NCI-H446 (cell line): ENCODE measurements at regions not wholly inside any gene's neighbourhood (a gene's known extent, or its start where the extent isn't known, plus 50 kb on each side); places are given as distances from the start of the nearest gene placed in this dataset.
A peak's percentile ranks its signal among the peaks of the same experiment; 100 is the strongest.
"Not testable (repeated sequence)": the region's sequence is repeated elsewhere in the genome, so short reads cannot be mapped to it uniquely, and the experiment has no call there.

Source experiments
- DNase-seq, 2 experiments: peaks; one replicate each; lab custom pipeline; 2025; lab: John Stamatoyannopoulos, UW

- DNase-seq: no peak
Measured at GRCh38 chr5:19064094-19064493, 923.9 kb downstream of the CDH18 start.

- no peak for DNase-seq
Measured at GRCh38 chr5:19067741-19068140, 920.3 kb downstream of the CDH18 start.

- no peak for DNase-seq
Measured at GRCh38 chr5:19098434-19098833, 889.6 kb downstream of the CDH18 start.

DNA sequence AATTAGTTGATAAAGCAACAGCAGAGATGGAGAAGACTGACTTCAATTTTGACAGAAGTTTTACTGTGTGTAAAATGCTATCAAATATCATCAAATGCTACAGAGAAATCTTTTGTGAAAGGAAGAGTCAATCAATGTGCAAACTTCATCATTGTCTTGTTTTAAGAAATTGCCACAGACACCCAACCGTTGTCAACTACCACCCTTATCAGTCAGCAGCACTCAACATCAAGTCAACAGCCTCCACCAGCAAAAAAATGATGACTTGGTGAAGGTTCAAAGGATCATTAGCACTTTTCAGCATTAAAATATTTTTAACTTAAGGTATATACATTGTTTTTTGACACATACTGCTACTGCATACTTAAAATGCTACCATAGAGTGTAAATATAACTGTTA is 888.8 kb downstream of the CDH18 start:
- DNase-seq: no peak

DNA sequence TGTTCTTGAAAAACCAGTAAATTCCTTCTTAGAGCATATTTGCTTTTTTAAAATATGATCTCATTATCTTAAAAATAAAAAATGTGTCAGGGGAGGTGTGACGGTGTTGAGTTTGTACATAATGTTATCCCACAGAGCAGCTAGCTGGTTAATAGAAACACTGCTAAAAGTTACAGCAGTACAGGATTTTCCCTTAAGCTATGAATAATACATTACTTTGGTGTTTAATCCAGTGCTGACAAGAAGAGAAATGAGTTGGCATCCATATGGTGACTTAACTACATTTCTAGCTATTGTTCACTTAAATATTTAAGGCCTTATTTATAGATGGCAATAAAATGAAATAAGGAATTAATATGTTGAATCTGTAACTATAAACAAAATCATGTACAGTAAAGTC is 883.1 kb downstream of the CDH18 start:
- no peak for DNase-seq

GRCh38 chr5:19122923-19123322 is 865.1 kb downstream of the CDH18 start:
- no peak for DNase-seq

- peak in 1 of 2 experiments; percentile 34 for DNase-seq
Measured at GRCh38 chr5:19125956-19126713, 861.9 kb downstream of the CDH18 start.

DNA sequence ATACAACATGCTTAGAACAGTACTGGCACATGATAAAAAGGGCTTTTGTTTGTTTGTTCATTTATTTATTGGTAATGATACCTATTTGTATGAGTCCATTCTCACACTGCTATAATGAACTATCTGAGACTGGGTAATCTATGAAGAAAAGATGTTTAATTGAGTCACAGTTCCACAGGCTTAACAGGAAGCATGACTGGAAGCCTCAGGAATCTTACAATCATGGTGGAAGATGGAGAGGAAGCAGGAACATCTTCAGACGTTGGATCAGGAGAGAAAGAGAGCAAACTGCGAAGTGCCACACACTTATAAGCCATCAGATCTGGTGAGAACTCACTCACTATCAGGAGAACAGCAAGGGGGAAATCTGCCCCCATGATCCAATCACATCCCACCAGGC is 847.7 kb downstream of the CDH18 start:
- no peak for DNase-seq

DNA sequence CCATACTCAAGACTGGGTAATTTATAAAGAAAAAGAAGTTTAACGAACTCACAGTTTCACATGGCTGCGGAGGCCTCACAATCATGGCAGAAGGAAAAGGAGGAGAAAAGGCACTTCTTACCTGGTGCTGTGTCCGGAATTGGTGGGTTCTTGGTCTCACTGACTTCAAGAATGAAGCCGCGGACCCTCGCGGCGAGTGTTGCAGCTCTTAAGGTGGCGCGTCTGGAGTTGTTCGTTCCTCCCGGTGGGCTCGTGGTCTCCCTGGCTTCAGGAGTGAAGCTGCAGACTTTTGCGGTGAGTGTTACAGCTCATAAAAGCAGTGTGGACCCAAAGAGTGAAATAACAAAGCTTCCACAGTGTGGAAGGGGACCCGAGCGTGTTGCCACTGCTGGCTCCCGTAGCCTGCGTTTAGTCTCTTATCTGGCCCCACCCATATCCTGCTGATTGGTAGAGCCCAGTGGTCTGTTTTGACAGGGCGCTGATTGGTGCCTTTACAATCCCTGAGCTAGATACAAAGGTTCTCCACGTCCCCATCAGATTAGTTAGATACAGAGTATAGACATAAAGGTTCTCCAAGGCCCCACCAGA is 846.0 kb downstream of the CDH18 start:
- not testable (repeated sequence) for DNase-seq

- DNase-seq: not testable (repeated sequence)
Measured at GRCh38 chr5:19142713-19143414, 845.1 kb downstream of the CDH18 start.

GRCh38 chr5:19143935-19144334 is 844.1 kb downstream of the CDH18 start:
- no peak for DNase-seq

DNA sequence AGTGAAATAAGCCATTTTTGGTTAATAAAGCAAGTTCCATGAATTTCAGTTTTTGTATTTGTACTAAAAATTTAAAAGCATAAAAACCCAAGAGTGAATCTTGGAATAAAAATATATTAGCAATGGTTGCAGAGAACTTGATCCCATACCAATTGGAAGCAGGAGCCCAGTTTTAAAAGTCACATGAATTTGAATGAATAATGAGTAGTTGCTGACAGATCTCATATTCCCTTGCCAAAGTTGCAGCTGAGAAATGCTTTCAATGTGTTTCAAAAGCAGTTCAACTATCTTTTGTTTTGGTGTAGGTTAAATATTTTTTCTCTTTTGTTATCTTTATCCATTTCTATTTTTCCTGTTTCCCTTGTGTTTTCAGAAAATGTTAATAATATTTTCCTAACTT is 818.6 kb downstream of the CDH18 start:
- peak; percentile 44 to 77 for DNase-seq

- DNase-seq: peak; percentile 88 to 96
Measured at GRCh38 chr5:19172926-19173470, 815.0 kb downstream of the CDH18 start.

GRCh38 chr5:19175776-19176570 is 812.0 kb downstream of the CDH18 start:
- peak; percentile 37 to 66 for DNase-seq

GRCh38 chr5:19179571-19179970 is 808.4 kb downstream of the CDH18 start:
- DNase-seq: no peak

GRCh38 chr5:19189176-19189575 is 798.8 kb downstream of the CDH18 start:
- no peak for DNase-seq

DNA sequence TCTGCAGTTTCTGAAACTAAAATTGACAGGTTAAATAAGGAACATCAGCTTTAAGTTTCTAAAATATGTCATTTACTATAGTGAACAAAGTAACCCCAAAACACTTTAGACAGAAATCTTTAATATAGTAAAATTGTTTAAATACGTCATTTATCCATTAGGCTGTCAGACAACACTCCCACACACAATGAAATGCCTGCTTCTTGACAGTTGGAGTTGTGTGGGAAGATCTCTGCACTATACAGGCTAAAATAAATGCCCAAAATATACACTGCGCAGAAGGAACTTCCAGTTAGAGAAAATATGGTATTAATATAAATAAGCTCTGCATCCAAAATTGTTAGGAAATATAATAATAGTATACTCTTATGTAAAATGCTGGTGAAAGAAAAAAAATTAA is 794.4 kb downstream of the CDH18 start:
- DNase-seq: no peak

GRCh38 chr5:19196631-19197030 is 791.4 kb downstream of the CDH18 start:
- no peak for DNase-seq

GRCh38 chr5:19200251-19200650 is 787.7 kb downstream of the CDH18 start:
- DNase-seq: no peak

DNA sequence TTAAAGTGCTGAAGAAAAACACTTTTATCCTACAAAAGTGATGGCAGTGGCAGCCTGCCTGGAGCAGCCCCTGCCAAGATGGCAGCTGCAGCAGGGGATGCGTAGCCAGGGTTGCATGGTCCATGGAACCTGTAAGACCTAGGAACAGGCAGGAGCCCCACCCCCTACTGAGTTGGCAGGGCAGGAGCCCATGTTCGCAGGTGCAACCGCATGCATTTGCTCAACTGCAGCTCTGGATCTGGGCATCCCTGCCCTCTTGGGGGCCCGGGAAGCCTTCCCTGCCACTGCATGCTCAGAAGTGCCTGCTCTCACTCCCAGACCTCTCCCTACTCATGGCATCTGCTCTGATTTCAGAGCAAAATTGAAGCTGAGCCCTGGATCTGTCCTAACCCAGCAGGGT is 779.6 kb downstream of the CDH18 start:
- DNase-seq: peak in 1 of 2 experiments; percentile 78

GRCh38 chr5:19210886-19211285 is 777.1 kb downstream of the CDH18 start:
- no peak for DNase-seq
